Psoas muscle (tissue), 7 donors: ENCODE measurements at regions not wholly inside any gene's neighbourhood (a gene's known extent, or its start where the extent isn't known, plus 50 kb on each side); places are given as distances from the start of the nearest gene placed in this dataset.

Experiments
- ATAC-seq, 4 donors: fragments of 200-7000 bp; cut with Tn5 transposase; one replicate each; pipeline ENCODE4 v1.9.1; 2020; ENCODE audit warnings: moderate library complexity in 3 of 4, mild to moderate bottlenecking in 2 of 4
- DNase-seq, 2 donors: peaks; one replicate each; pipeline ENCODE4 v3.0.0-alpha.2; 2020
- H3K27ac ChIP-seq: fragments of 200-600 bp; one replicate; pipeline ENCODE4 v1.8.0; 2022
- H3K27me3 ChIP-seq, 3 donors: fragments of 200-600 bp in 1 of 3; one replicate each; pipeline versions ENCODE4 v1.6.1 to v1.8.0; 2013 to 2022; ENCODE audit warnings: low read length in 2 of 3, mild to moderate bottlenecking in 2 of 3, moderate library complexity in 1 of 3; ENCODE audit not compliant: insufficient read depth in 3 of 3
- H3K36me3 ChIP-seq, 2 donors: fragments of 200-600 bp in 1 of 2; one replicate each; pipeline versions ENCODE4 v1.6.1 to v1.8.0; 2013 to 2022; ENCODE audit warnings: low read depth in 1 of 2, mild to moderate bottlenecking in 1 of 2, moderate library complexity in 1 of 2; ENCODE audit not compliant: insufficient read depth in 1 of 2
- H3K4me1 ChIP-seq: fragments of 200-600 bp; one replicate; pipeline ENCODE4 v1.8.0; 2022
- H3K4me3 ChIP-seq: fragments of 200-600 bp; one replicate; pipeline ENCODE4 v1.8.0; 2022; ENCODE audit warnings: mild to moderate bottlenecking
- H3K9me3 ChIP-seq: fragments of 200-600 bp; one replicate; pipeline ENCODE4 v1.8.0; 2022
- CTCF ChIP-seq: fragments of 200-600 bp; IDR thresholded peaks from one replicate; pipeline ENCODE4 v1.8.0; 2022; ENCODE audit warnings: antibody characterized with exemption
- WGBS, 3 donors: extraction: QIAGEN DNeasy Blood & Tissue Kit; methylation state at CpG; one replicate each; pipeline versions ENCODE4 v1.1.6 to v1.1.7; 2013; 5-methylcytosine and 5-hydroxymethylcytosine counted together
- intact Hi-C, 2 donors: fragments of 100-400 bp; cut with DNase I; formaldehyde crosslinking; loops; one replicate each; pipeline versions ENCODE4 v1.11.0 to v1.14.2; 2022
- donor health status: healthy with polysubstance abuse.
- donor health status: DM: no; HTN: no; CAD: no; lungs with moderate emphysema.
- donor health status: Bipolar disorder and iron deficiency.
- donor health status: healthy.
- donor health status: DM: yes; HTN: yes; CAD: no.
- donor health status: DM: no; HTN: no; CAD: no.
- donor health status: DM: yes; HTN: yes; CAD: no.

DNA sequence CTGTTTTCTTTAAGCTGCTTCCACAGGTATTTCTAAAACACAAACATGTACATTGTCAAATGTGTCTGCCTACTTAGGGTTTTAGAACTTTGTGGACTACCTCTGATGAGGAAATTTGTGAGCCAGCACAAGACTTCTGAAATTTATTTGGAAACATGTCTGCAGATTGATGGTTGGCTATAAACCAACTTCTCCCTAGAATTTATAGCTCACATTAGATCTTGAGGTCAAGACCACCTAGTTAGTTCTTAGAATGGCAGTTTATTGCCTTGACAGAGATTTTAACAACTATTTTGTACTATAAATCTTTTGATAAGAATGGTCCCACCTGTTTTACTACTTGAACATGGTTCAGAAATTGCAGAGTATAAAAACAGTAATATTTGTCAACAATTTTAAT is 72.7 kb upstream of the AADAT start:
- no peak for DNase-seq
- Histone ChIP-seq H3K4me3 (no peak overlapping the region), H3K9me3 (no peaks in the 10 kb centered on the region), H3K27me3 (no peaks in the 10 kb centered on the region), H3K36me3 (no peaks in the 10 kb centered on the region), H3K27ac (no peak overlapping the region), H3K4me1 (no peaks in the 10 kb centered on the region)
- no peak for TF ChIP-seq CTCF
- no peak for ATAC-seq
- intact Hi-C loops: no loop called here

- intact Hi-C loops: no loop called here
- no peak overlapping the region for H3K27ac ChIP-seq
- no peak for DNase-seq
- no peaks in the 10 kb centered on the region for H3K9me3 ChIP-seq
- no peaks in the 10 kb centered on the region for H3K36me3 ChIP-seq
- H3K4me1 ChIP-seq: no peaks in the 10 kb centered on the region
- no peaks in the 10 kb centered on the region for H3K27me3 ChIP-seq
- H3K4me3 ChIP-seq: no peak overlapping the region
- ATAC-seq: no peak
- no peak for TF ChIP-seq CTCF
Observed at GRCh38 chr4:170157670-170158069, 67.9 kb upstream of the AADAT start.

DNA sequence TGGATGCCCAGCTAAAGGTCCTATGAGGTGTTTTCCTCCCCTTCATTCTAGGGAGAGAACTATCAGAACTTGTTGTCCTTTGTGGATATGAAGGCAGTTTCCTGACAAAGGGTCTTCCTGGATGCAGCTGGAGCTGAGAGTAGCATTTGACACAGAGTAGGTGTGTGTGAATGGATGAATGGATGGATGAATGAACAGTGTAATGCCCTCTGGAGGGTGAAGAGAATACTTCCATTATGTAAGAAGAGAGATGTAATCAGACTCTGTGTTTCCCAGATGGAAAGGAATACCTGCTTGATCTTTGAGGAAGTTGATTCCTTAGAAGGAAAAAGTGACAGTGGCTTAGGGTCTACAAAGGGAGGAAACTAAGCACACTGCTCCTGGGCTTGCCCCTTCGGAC is 55.4 kb upstream of the AADAT start:
- H3K9me3 ChIP-seq: no peaks in the 10 kb centered on the region
- H3K36me3 ChIP-seq: no peaks in the 10 kb centered on the region
- DNase-seq (no peak), ATAC-seq (no peak)
- no peaks in the 10 kb centered on the region for H3K27me3 ChIP-seq
- H3K27ac ChIP-seq: no peak overlapping the region
- intact Hi-C loops: no loop called here
- 75 to 87% (median 83%) methylated on average over 1 of the region's 1 CpG for WGBS, 3 donors
- H3K4me1 ChIP-seq: no peaks in the 10 kb centered on the region
- no peak overlapping the region for H3K4me3 ChIP-seq
- TF ChIP-seq CTCF: no peak

- no peak for ATAC-seq
- H3K27ac ChIP-seq: no peak overlapping the region
- no peak for TF ChIP-seq CTCF
- no peak overlapping the region for H3K4me3 ChIP-seq
- H3K27me3 ChIP-seq: peaks cover 0 to 2% (median 0%) of the 10 kb centered on the region in 3 donors
- H3K36me3 ChIP-seq: no peaks in the 10 kb centered on the region
- WGBS, 3 donors: 69 to 82% (median 70%) methylated on average over 4 of the region's 4 CpGs
- no peaks in the 10 kb centered on the region for H3K4me1 ChIP-seq
- intact Hi-C loops: no loop called here
- H3K9me3 ChIP-seq: no peaks in the 10 kb centered on the region
- no peak for DNase-seq
Observed at GRCh38 chr4:170139764-170140163, 50.0 kb upstream of the AADAT start.
